ENCODE measurements at regions not wholly inside any gene's neighbourhood (a gene's known extent, or its start where the extent isn't known, plus 50 kb on each side); places are given as distances from the start of the nearest gene placed in this dataset.

- CTCF ChIA-PET = interaction anchor here (0.9 kb wide), 1 partner anchor 13 kb away, joined by 3 read pairs; no protein-coding TSS in a partner anchor
- no peak for DNase-seq (ENCODE audit: low read depth)
- Histone ChIP-seq H3K27me3 (ENCODE audit: control insufficient read depth, insufficient read depth, low read length) (no peaks in the 10 kb centered on the region), H3K36me3 (ENCODE audit: control insufficient read depth, insufficient read depth, low read length) (no peaks in the 10 kb centered on the region), H3K4me3 (ENCODE audit: low read depth, low read length) (no peak overlapping the region)
- TF ChIP-seq CTCF (IDR thresholded peaks at IDR 0.05; ENCODE audit: insufficient read depth, low read depth, low read length) = no peak
- POLR2A ChIA-PET = no interaction called here
Observed at GRCh38 chr18:64271975-64272659, 123.2 kb upstream of the LINC00305 start.

- no peaks in the 10 kb centered on the region for H3K27me3 ChIP-seq (ENCODE audit: control insufficient read depth, insufficient read depth, low read length)
- no peak for TF ChIP-seq CTCF (IDR thresholded peaks at IDR 0.05; ENCODE audit: insufficient read depth, low read depth, low read length)
- H3K36me3 ChIP-seq (ENCODE audit: control insufficient read depth, insufficient read depth, low read length) = no peaks in the 10 kb centered on the region
- no peak for DNase-seq (ENCODE audit: low read depth)
- POLR2A ChIA-PET = no interaction called here
- no peak overlapping the region for H3K4me3 ChIP-seq (ENCODE audit: low read depth, low read length)
- CTCF ChIA-PET = interaction anchor here (0.9 kb wide), 1 partner anchor 14 kb away, joined by 3 read pairs; no protein-coding TSS in a partner anchor
Observed at GRCh38 chr18:64271246-64271645, 122.4 kb upstream of the LINC00305 start.

- no peak for TF ChIP-seq CTCF (IDR thresholded peaks at IDR 0.05; ENCODE audit: insufficient read depth, low read depth, low read length)
- H3K36me3 ChIP-seq (ENCODE audit: control insufficient read depth, insufficient read depth, low read length) = no peaks in the 10 kb centered on the region
- no peak overlapping the region for H3K4me3 ChIP-seq (ENCODE audit: low read depth, low read length)
- CTCF ChIA-PET = no interaction called here
- DNase-seq (ENCODE audit: low read depth) = no peak
- POLR2A ChIA-PET = no interaction called here
- no peaks in the 10 kb centered on the region for H3K27me3 ChIP-seq (ENCODE audit: control insufficient read depth, insufficient read depth, low read length)
Observed at GRCh38 chr18:64270608-64271007, 121.7 kb upstream of the LINC00305 start.

GRCh38 chr18:64270121-64270520, 121.2 kb upstream of the LINC00305 start:
- Histone ChIP-seq H3K4me3 (ENCODE audit: low read depth, low read length) (no peak overlapping the region), H3K27me3 (ENCODE audit: control insufficient read depth, insufficient read depth, low read length) (no peaks in the 10 kb centered on the region), H3K36me3 (ENCODE audit: control insufficient read depth, insufficient read depth, low read length) (no peaks in the 10 kb centered on the region)
- CTCF ChIA-PET = no interaction called here
- POLR2A ChIA-PET = no interaction called here
- no peak for TF ChIP-seq CTCF (IDR thresholded peaks at IDR 0.05; ENCODE audit: insufficient read depth, low read depth, low read length)
- no peak for DNase-seq (ENCODE audit: low read depth)

- CTCF ChIA-PET = no interaction called here
- Histone ChIP-seq H3K27me3 (ENCODE audit: control insufficient read depth, insufficient read depth, low read length) (no peaks in the 10 kb centered on the region), H3K36me3 (ENCODE audit: control insufficient read depth, insufficient read depth, low read length) (no peaks in the 10 kb centered on the region), H3K4me3 (ENCODE audit: low read depth, low read length) (no peak overlapping the region)
- no peak for TF ChIP-seq CTCF (IDR thresholded peaks at IDR 0.05; ENCODE audit: insufficient read depth, low read depth, low read length)
- DNase-seq (ENCODE audit: low read depth) = no peak
- POLR2A ChIA-PET = no interaction called here
Observed at GRCh38 chr18:64264171-64264570, 115.3 kb upstream of the LINC00305 start.
